ENCODE measurements at regions not wholly inside any gene's neighbourhood (a gene's known extent, or its start where the extent isn't known, plus 50 kb on each side); places are given as distances from the start of the nearest gene placed in this dataset.

DNA sequence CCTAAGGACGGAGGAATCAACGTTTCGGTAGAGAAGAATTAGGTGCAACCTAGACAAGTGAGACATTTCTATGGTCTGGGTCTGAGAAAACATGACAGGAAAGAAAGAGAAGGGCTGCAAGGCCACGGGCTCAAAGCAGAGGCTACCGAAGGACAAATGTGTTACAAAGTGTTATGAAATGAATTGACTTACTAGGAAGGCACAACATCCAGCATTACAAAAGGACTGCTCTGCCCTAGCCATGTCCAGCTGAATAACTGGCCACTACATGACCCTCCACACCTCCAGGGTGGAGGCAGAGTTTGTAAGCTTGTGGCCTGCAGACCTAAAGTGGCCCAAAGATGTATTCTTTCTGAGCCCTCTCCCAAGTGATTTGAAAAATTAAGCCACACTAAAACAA, 133.6 kb downstream of the GDAP2 start:
- no peaks in the 10 kb centered on the region for H4K20me1 ChIP-seq (ENCODE audit: insufficient read depth)
- no peaks in the 10 kb centered on the region for H3K9me2 ChIP-seq (ENCODE audit: insufficient read depth)
- no peak overlapping the region for H3K27ac ChIP-seq
- H3K4me2 ChIP-seq = no peak overlapping the region
- no peaks in the 10 kb centered on the region for H3K79me2 ChIP-seq (ENCODE audit: low read depth)
- no peaks in the 10 kb centered on the region for H3K36me3 ChIP-seq (ENCODE audit: low read depth)
- ChIA-PET POLR2A (ENCODE audit: unreplicated experiment) (no interaction called here), CTCF (no interaction called here)
- H3F3A ChIP-seq (ENCODE audit: insufficient read depth, low read depth) = no peaks in the 10 kb centered on the region
- no peaks in the 10 kb centered on the region for H3K27me3 ChIP-seq (ENCODE audit: insufficient read depth, low read depth)
- no peak for TF ChIP-seq EZH2 (IDR thresholded peaks at IDR 0.05; ENCODE audit: low read depth)
- TF ChIP-seq, protein P1, sequence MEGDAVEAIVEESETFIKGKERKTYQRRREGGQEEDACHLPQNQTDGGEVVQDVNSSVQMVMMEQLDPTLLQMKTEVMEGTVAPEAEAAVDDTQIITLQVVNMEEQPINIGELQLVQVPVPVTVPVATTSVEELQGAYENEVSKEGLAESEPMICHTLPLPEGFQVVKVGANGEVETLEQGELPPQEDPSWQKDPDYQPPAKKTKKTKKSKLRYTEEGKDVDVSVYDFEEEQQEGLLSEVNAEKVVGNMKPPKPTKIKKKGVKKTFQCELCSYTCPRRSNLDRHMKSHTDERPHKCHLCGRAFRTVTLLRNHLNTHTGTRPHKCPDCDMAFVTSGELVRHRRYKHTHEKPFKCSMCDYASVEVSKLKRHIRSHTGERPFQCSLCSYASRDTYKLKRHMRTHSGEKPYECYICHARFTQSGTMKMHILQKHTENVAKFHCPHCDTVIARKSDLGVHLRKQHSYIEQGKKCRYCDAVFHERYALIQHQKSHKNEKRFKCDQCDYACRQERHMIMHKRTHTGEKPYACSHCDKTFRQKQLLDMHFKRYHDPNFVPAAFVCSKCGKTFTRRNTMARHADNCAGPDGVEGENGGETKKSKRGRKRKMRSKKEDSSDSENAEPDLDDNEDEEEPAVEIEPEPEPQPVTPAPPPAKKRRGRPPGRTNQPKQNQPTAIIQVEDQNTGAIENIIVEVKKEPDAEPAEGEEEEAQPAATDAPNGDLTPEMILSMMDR (conservative IDR thresholded peaks at IDR 0.05) = no peak
- H3K9me3 ChIP-seq (ENCODE audit: insufficient read depth, low read depth) = no peaks in the 10 kb centered on the region
- intact Hi-C loops (cut with micrococcal nuclease; ENCODE audit: unreplicated experiment) = no loop called here
- no peak overlapping the region for H2AFZ ChIP-seq
- BruUV-seq (replicated peaks) = no TSS peak
- DNase-seq = no peak
- H3K4me1 ChIP-seq (replicated peaks; ENCODE audit: insufficient read depth) = peaks cover 11% of the 10 kb centered on the region
- no peak overlapping the region for H3K4me3 ChIP-seq

DNA sequence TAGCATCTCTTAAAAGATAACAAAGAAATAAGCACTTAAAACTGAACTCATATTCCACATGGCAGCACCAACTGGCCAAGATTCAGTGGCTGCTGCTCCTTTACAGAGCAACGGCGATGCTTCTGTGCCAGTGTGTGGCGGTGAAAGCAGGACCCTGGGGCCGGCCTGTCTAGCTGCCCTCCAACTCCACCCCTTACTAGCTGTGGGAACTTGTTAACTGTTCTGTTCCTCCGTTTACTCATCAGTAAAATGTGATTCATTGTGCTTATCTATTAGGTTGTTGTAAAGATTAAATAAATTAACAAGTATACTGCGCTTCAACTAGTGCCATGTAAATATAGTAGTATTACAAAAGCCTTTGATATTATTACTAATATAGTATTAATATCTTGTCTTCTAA, 133.2 kb downstream of the GDAP2 start:
- intact Hi-C loops (cut with micrococcal nuclease; ENCODE audit: unreplicated experiment) = no loop called here

DNA sequence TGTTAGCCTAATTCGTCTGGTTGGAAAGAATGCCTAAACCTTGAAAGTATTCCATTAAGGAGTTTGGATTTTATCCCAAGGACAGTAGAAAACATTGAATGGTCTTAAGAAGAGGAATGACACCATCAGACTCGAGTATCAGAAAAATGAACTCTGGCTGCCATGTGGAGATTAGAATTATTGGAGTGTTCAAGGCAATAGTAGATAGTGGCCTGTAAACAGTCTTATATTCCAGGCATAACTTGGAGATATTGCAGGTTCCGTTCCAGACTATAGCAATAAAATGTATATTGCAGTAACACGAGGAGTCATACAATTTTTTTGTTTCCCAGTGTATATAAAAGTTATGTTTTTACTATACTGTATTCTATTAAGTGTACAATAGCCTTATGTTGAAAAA, 130.9 kb downstream of the GDAP2 start:
- CTCF ChIA-PET = no interaction called here
- Histone ChIP-seq H3F3A (ENCODE audit: insufficient read depth, low read depth) (no peaks in the 10 kb centered on the region), H3K9me2 (ENCODE audit: insufficient read depth) (0 out of 2 replicates have a peak, but pooled peaks cover 6% of the 10 kb centered on the region), H3K36me3 (ENCODE audit: low read depth) (no peaks in the 10 kb centered on the region), H3K27me3 (ENCODE audit: insufficient read depth, low read depth) (no peaks in the 10 kb centered on the region), H4K20me1 (ENCODE audit: insufficient read depth) (no peaks in the 10 kb centered on the region), H3K4me1 (replicated peaks; ENCODE audit: insufficient read depth) (peaks cover 11% of the 10 kb centered on the region), H3K9me3 (ENCODE audit: insufficient read depth, low read depth) (no peaks in the 10 kb centered on the region), H3K79me2 (ENCODE audit: low read depth) (no peaks in the 10 kb centered on the region), H3K27ac (no peak overlapping the region), H3K4me3 (no peak overlapping the region), H3K4me2 (no peak overlapping the region), H2AFZ (no peak overlapping the region)
- DNase-seq = no peak
- POLR2A ChIA-PET (ENCODE audit: unreplicated experiment) = no interaction called here
- BruUV-seq (replicated peaks) = no TSS peak
- TF ChIP-seq, protein P1 (conservative IDR thresholded peaks at IDR 0.05) = no peak
- TF ChIP-seq EZH2 (IDR thresholded peaks at IDR 0.05; ENCODE audit: low read depth) = no peak
- intact Hi-C loops (cut with micrococcal nuclease; ENCODE audit: unreplicated experiment) = no loop called here

More for the DNA sequence above, 133.2 kb downstream of the GDAP2 start:
- Histone ChIP-seq H4K20me1 (ENCODE audit: insufficient read depth) (no peaks in the 10 kb centered on the region), H3F3A (ENCODE audit: insufficient read depth, low read depth) (no peaks in the 10 kb centered on the region), H3K9me2 (ENCODE audit: insufficient read depth) (no peaks in the 10 kb centered on the region), H3K27me3 (ENCODE audit: insufficient read depth, low read depth) (no peaks in the 10 kb centered on the region), H3K27ac (no peak overlapping the region), H2AFZ (no peak overlapping the region), H3K4me2 (no peak overlapping the region), H3K4me1 (replicated peaks; ENCODE audit: insufficient read depth) (peaks cover 11% of the 10 kb centered on the region), H3K79me2 (ENCODE audit: low read depth) (no peaks in the 10 kb centered on the region), H3K36me3 (ENCODE audit: low read depth) (no peaks in the 10 kb centered on the region), H3K4me3 (no peak overlapping the region), H3K9me3 (ENCODE audit: insufficient read depth, low read depth) (no peaks in the 10 kb centered on the region)
- BruUV-seq (replicated peaks) = no TSS peak
- TF ChIP-seq, protein P1 (conservative IDR thresholded peaks at IDR 0.05) = no peak
- ChIA-PET CTCF (no interaction called here), POLR2A (ENCODE audit: unreplicated experiment) (no interaction called here)
- no peak for DNase-seq

Data from PC-9 (cell line).